ENCODE measurements at regions not wholly inside any gene's neighbourhood (a gene's known extent, or its start where the extent isn't known, plus 50 kb on each side); places are given as distances from the start of the nearest gene placed in this dataset.

DNA sequence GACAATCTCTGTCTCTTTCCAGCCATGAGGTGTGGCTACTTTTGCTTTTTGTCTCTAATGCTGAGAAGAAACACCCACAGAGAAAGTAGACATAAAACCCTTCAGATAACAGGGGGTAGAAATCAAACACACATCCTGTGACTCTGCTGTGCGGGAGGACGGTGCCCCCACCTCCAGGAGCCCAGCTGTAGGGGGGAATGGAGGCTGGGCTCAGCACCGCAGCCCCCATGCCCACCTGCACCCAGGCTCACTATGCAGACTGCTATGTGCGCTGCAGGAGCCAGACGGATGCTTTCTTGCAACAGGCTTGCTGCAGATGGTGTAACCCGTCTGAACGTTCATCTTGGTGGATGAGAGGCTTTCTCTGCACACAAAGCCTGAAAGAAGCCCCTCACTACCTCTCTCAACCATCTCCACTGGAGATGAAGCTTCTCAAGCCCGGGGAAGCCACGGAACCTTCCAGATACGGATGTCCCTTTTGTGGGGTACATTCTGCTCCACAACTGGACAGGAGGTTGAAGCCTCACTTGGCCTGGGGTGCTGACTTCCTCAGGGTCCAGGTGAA lies 207.2 kb downstream of the GADD45G start:
- no peak for TF ChIP-seq EZH2 (IDR thresholded peaks at IDR 0.05; ENCODE audit: low read depth, low read length, severe bottlenecking)
- TF ChIP-seq, protein P1, sequence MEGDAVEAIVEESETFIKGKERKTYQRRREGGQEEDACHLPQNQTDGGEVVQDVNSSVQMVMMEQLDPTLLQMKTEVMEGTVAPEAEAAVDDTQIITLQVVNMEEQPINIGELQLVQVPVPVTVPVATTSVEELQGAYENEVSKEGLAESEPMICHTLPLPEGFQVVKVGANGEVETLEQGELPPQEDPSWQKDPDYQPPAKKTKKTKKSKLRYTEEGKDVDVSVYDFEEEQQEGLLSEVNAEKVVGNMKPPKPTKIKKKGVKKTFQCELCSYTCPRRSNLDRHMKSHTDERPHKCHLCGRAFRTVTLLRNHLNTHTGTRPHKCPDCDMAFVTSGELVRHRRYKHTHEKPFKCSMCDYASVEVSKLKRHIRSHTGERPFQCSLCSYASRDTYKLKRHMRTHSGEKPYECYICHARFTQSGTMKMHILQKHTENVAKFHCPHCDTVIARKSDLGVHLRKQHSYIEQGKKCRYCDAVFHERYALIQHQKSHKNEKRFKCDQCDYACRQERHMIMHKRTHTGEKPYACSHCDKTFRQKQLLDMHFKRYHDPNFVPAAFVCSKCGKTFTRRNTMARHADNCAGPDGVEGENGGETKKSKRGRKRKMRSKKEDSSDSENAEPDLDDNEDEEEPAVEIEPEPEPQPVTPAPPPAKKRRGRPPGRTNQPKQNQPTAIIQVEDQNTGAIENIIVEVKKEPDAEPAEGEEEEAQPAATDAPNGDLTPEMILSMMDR (IDR thresholded peaks at IDR 0.05; ENCODE audit: control extremely low read depth in 1 of 3, insufficient read depth in 1 of 3, low read depth in 1 of 3, low read length in 3 of 3): no peak
- no peak for TF ChIP-seq USF2 (IDR thresholded peaks at IDR 0.05; ENCODE audit: low read length)
- no peak for TF ChIP-seq HDAC6 (IDR thresholded peaks at IDR 0.05; ENCODE audit: low read depth, low read length)
- no peak for TF ChIP-seq RAD21 (IDR thresholded peaks at IDR 0.05 in 1 of 2, conservative IDR thresholded peaks at IDR 0.05 in 1 of 2; ENCODE audit: low read depth in 2 of 2, low read length in 2 of 2)
- TF ChIP-seq POLR2AphosphoS5 (IDR thresholded peaks at IDR 0.05; ENCODE audit: low read depth, low read length): no peak
- no peak for TF ChIP-seq BRCA1 (IDR thresholded peaks at IDR 0.05; ENCODE audit: low read depth, low read length)
- TF ChIP-seq TCF12 (IDR thresholded peaks at IDR 0.05; ENCODE audit: low read depth, low read length): no peak
- no peak for TF ChIP-seq SUZ12 (IDR thresholded peaks at IDR 0.05; ENCODE audit: low read length)
- TF ChIP-seq, protein P2, sequence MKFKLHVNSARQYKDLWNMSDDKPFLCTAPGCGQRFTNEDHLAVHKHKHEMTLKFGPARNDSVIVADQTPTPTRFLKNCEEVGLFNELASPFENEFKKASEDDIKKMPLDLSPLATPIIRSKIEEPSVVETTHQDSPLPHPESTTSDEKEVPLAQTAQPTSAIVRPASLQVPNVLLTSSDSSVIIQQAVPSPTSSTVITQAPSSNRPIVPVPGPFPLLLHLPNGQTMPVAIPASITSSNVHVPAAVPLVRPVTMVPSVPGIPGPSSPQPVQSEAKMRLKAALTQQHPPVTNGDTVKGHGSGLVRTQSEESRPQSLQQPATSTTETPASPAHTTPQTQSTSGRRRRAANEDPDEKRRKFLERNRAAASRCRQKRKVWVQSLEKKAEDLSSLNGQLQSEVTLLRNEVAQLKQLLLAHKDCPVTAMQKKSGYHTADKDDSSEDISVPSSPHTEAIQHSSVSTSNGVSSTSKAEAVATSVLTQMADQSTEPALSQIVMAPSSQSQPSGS (IDR thresholded peaks at IDR 0.05; ENCODE audit: low read length): no peak
- TF ChIP-seq CEBPB (IDR thresholded peaks at IDR 0.05; ENCODE audit: low read depth, low read length): no peak
- TF ChIP-seq HDAC2 (IDR thresholded peaks at IDR 0.05; ENCODE audit: borderline replicate concordance in 1 of 2, low read depth in 2 of 2, low read length in 2 of 2): no peak
- no peak for TF ChIP-seq BACH1 (IDR thresholded peaks at IDR 0.05; ENCODE audit: low read length)

Measured in H1 (cell line).